Activated CD4-positive, alpha-beta T cell treated with anti-CD3 and anti-CD28 coated beads, Interleukin-2, amount 10 ng/mL, durations not matched to agents 7 days and 5 days (primary cell): ENCODE measurements at regions not wholly inside any gene's neighbourhood (a gene's known extent, or its start where the extent isn't known, plus 50 kb on each side); places are given as distances from the start of the nearest gene placed in this dataset.

Source experiments
- CTCF ChIA-PET: fragments of 350-600 bp; sonication (Branson Sonifier 250); formaldehyde crosslinking; loops from one replicate; lab custom pipeline; 2021; ENCODE audit warnings: antibody characterized with exemption; lab: Charles Lee
- POLR2A ChIA-PET: fragments of 350-600 bp; sonication (Branson Sonifier 250); formaldehyde crosslinking; loops from one replicate; lab custom pipeline; 2021; ENCODE audit warnings: antibody characterized with exemption; lab: Charles Lee
- DNase-seq: peaks from one replicate; pipeline ENCODE4 v3.0.0-alpha.2; 2020
- H3K27ac Mint-ChIP-seq: one replicate; pipeline ENCODE4 v1.8.0; 2021; ENCODE audit warnings: mild to moderate bottlenecking, moderate library complexity, mixed read lengths
- H3K27me3 Mint-ChIP-seq: one replicate; pipeline ENCODE4 v1.8.0; 2021; ENCODE audit warnings: mixed read lengths
- H3K36me3 Mint-ChIP-seq: one replicate; pipeline ENCODE4 v1.8.0; 2021; ENCODE audit warnings: low read depth, mixed read lengths
- H3K4me1 Mint-ChIP-seq: one replicate; pipeline ENCODE4 v1.8.0; 2021; ENCODE audit warnings: mixed read lengths
- H3K4me3 Mint-ChIP-seq: one replicate; pipeline ENCODE4 v1.8.0; 2021; ENCODE audit warnings: mild to moderate bottlenecking, moderate library complexity, mixed read lengths
- H3K9me3 Mint-ChIP-seq: one replicate; pipeline ENCODE4 v1.8.0; 2021; ENCODE audit warnings: mixed read lengths

DNA sequence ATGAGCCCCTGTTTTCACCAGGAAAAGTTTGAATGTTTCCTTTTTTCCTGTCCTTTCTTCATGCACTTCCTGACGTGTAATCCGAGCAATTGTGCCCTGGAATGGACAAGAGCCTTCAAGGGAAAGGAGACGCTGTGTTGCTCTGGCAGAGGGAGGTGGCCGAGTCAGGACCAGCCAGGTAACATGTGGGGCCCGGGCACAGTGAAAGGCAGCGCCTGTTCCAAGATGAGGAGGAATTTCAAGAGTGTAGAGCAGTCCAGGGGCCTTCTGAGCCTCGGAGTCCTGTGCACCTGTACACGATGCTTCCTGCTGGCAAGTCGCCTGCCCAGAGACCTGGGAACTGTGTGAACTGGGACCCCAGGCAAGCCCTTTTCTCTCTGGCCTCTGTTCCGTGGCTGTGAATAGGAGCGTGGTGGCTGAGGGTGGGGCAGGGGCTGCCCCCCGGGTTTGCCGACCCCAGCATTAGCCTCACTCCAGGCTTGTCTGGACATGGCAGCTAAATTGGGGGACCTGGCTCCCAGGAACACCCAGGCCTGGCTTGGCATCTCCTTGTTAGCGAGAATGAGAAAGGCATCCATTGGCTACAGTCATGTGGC lies 92.0 kb downstream of the MYEOV start:
- Mint-ChIP-seq H3K4me3 (no peak overlapping the region), H3K9me3 (peaks cover 25% of the 10 kb centered on the region), H3K36me3 (no peaks in the 10 kb centered on the region), H3K27me3 (no peaks in the 10 kb centered on the region), H3K4me1 (no peaks in the 10 kb centered on the region), H3K27ac (no peak overlapping the region)
- no peak for DNase-seq
- CTCF ChIA-PET = interaction anchor here (1.3 kb wide), 1 partner anchor 25 kb away, joined by 3 read pairs; no protein-coding TSS in a partner anchor
- POLR2A ChIA-PET = no interaction called here

DNA sequence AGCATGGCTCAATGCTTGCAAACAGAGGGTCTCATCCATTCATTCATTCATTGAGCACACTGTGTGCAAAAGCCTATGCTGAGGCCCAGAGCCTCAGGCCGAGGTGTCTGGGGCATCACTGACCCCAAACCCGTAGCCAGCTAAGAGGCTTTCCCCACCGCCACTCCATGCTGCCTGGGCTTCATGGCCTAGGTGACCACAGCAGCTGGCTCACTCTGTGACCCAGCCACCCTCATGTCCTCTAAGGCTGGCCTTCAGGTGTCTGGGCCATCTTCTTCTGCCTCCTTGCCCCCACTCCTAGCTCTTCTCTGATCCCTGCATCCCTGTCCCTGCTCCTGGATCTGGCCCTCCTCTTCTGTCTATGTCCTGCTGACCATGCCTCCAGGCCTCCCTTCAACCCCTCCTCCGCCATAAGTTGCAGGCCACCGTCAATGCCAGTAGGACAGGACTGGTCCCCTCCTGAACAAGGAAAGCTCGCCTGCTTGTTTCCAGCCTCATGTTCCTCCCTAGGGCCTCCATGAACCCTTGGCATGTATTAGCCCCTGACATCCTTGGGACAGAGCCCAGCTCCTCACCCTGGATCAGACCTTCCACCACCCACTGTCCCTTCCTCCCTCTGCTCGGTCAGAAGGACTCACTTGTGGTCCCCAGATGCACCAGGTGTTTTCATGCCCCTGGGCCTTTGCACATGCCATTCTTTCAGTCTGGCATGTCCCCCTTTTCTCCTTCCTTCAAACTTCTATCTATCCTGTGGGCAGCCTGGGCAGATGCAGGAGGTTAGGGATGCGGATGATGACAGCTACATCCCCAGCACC lies 92.8 kb downstream of the MYEOV start:
- H3K9me3 Mint-ChIP-seq = peaks cover 25% of the 10 kb centered on the region
- H3K36me3 Mint-ChIP-seq = no peaks in the 10 kb centered on the region
- CTCF ChIA-PET = interaction anchor here (1.2 to 1.3 kb wide), 2 partner anchors 20 to 24 kb away, joined by 3 read pairs; no protein-coding TSS in a partner anchor
- no peaks in the 10 kb centered on the region for H3K27me3 Mint-ChIP-seq
- no peak overlapping the region for H3K27ac Mint-ChIP-seq
- POLR2A ChIA-PET = no interaction called here
- no peak overlapping the region for H3K4me3 Mint-ChIP-seq
- H3K4me1 Mint-ChIP-seq = no peaks in the 10 kb centered on the region
- DNase-seq = no peak

DNA sequence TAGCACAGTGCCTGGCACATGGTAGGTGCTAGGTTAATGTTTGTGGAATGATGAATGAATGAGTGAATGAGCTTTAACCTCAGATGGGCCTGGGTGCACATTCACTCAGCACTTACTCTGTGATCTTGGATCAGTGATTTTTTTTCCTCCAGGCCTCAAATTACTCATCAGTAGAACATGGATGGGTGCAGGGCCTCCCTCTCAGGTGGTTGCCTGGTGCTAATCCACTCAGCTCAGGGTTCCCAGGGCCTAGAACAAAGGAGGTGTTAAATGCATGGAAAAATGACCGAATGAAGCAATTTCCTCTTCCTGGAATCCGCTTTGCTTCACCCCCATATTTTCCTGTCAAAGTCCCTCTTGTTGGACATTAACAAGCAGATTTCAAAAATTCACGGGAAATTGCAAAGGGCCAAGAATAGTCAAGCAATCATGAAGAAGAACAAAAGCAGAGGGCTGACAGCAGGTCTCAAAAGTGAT lies 93.5 kb downstream of the MYEOV start:
- Mint-ChIP-seq H3K4me3 (no peak overlapping the region), H3K27ac (no peak overlapping the region), H3K36me3 (no peaks in the 10 kb centered on the region), H3K4me1 (no peaks in the 10 kb centered on the region), H3K9me3 (peaks cover 25% of the 10 kb centered on the region), H3K27me3 (no peaks in the 10 kb centered on the region)
- no peak for DNase-seq
- ChIA-PET CTCF (interaction anchor here (1.2 to 1.3 kb wide), 2 partner anchors 20 to 23 kb away, joined by 3 read pairs; no protein-coding TSS in a partner anchor), POLR2A (no interaction called here)

DNA sequence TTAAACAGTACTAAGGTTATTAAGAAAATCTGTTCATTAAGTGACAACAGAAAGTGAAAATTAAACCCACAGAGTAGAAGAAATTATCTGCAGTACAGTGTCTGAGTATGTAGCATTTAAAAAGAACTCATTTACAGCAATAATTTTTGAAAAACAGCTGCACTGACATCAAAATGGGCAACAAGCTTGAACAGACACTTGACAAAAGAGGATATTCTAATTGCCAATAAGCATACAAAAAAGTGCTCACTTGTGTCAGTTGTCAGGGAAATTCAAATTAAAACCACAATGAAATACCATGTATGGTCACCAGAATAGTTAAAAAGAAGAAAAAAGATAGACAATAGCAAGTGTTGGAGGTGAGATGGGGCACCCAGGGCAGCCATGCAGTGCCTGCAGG lies 93.3 kb upstream of the LINC01488 start:
- no peak for DNase-seq
- Mint-ChIP-seq H3K4me3 (no peak overlapping the region), H3K9me3 (peaks cover 25% of the 10 kb centered on the region), H3K4me1 (no peaks in the 10 kb centered on the region), H3K27ac (no peak overlapping the region), H3K36me3 (no peaks in the 10 kb centered on the region), H3K27me3 (no peaks in the 10 kb centered on the region)
- ChIA-PET CTCF (no interaction called here), POLR2A (no interaction called here)

DNA sequence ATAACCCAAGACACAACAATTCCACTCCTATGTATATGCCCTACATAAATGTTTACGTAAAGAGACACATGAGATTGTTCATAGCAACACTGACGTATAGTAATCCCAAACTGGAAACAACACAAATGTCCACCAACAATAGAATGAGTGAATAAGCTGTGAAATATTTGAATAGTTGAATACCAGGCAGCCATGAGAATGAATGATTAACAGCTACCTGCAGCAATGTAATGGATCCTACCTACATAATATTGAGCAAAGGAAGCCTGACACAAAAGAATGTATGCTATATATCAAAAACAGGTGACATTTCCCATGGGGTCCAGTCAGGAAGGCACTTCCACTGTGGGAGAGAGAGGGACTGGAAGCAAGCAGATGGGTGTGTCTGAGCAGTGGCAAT lies 92.8 kb upstream of the LINC01488 start:
- no peaks in the 10 kb centered on the region for H3K4me1 Mint-ChIP-seq
- H3K9me3 Mint-ChIP-seq = peaks cover 25% of the 10 kb centered on the region
- H3K27me3 Mint-ChIP-seq = no peaks in the 10 kb centered on the region
- H3K27ac Mint-ChIP-seq = no peak overlapping the region
- H3K4me3 Mint-ChIP-seq = no peak overlapping the region
- DNase-seq = no peak
- ChIA-PET CTCF (no interaction called here), POLR2A (no interaction called here)
- no peaks in the 10 kb centered on the region for H3K36me3 Mint-ChIP-seq

DNA sequence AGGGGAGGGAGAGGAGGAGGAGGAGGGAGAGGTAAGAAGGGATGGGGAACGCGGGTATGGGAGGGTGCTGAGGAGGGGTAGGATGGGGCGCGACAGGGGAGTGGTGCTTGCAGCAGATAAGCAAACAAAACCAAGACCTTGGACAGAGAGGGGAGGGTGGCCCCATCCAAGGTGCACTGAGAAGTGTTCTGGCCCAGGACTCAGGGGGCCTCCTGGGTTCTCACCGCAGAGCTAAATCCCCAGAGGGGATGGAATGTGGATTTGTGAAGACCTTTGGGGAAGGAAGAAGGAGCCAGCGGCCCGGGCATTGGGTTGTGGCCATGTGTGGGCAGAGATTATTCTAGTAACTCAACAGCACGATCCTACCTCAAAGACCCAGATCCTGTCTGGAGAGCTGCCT lies 90.9 kb upstream of the LINC01488 start:
- ChIA-PET CTCF (no interaction called here), POLR2A (no interaction called here)
- DNase-seq = no peak
- no peaks in the 10 kb centered on the region for H3K36me3 Mint-ChIP-seq
- H3K27ac Mint-ChIP-seq = no peak overlapping the region
- H3K4me3 Mint-ChIP-seq = no peak overlapping the region
- H3K27me3 Mint-ChIP-seq = no peaks in the 10 kb centered on the region
- peaks cover 25% of the 10 kb centered on the region for H3K9me3 Mint-ChIP-seq
- H3K4me1 Mint-ChIP-seq = no peaks in the 10 kb centered on the region

DNA sequence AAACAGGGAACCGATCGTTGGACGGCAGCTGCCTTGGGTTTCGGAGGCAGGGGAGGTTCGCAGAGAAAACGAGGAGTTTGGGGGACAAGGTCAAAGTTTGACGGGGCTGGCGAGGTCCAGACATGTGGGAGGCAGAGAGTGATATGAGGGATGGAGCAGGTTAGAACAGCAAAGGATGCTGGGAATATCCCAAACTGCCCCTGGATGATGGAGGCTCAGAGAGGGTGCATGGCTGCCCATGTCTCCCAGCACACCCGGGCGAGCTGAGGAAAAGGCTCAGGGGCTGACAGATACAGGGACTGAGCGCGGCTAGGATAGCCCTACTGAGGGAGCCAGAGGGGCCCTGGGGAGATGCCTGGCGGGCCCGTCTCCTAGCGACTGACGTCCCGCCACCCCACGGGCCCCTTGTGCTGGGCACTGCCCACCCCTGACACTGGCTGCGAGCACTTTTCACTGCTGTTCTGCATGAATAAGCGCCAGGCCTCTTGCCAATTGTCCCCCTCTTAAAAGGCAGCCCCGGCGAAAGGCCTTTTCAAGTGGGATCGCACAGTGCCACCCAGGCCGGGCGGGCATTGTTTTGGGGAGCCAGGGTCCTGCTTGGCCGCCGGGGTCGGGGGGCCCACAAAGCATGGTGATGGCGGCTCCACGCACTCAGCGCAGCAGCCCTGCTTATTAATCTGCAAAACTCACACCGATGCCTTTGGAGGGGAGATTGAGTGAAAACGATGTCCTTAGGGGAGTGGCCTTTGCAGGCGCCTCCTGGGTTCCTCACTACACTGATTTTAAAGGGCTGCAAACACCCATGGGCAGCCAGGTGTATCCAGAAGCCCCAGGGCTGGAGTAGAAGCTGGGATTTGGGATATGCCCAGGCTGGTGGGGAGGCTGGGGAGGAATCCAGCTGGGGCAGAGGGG lies 90.0 kb upstream of the LINC01488 start:
- Mint-ChIP-seq H3K4me3 (no peak overlapping the region), H3K36me3 (no peaks in the 10 kb centered on the region), H3K9me3 (peaks cover 25% of the 10 kb centered on the region), H3K4me1 (no peaks in the 10 kb centered on the region), H3K27me3 (no peaks in the 10 kb centered on the region), H3K27ac (no peak overlapping the region)
- no peak for DNase-seq
- ChIA-PET POLR2A (no interaction called here), CTCF (interaction anchor here (0.6 kb wide), 1 partner anchor 17 kb away, joined by 3 read pairs; no protein-coding TSS in a partner anchor)

DNA sequence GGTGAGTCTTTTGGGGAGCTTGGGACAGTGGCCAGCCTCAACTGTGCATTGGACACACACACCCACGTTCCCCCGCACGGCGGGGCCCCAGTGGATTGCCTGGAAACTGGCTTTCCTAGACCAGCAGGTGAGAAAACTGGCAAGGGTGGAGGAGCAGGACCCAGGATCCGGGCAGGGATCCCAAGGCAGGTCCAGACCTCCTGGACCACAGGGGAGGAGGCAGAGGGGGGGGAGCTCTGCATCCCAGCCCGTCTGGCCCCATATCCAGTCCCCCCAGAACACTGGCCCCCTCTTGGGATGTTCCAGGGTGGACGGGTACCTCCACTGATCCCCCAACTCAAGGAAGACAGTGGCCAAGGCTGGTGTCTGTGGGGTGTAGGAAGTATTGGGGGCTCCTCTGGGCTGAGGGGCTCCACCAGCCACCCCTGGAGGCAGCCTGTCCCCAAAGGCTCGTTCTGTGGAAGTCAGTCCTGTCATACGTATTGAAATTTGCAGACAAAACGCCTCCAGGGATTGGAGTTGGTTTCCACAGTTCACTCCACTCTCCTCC lies 89.3 kb upstream of the LINC01488 start:
- Mint-ChIP-seq H3K27me3 (no peaks in the 10 kb centered on the region), H3K27ac (no peak overlapping the region), H3K36me3 (no peaks in the 10 kb centered on the region), H3K9me3 (peaks cover 24% of the 10 kb centered on the region), H3K4me1 (no peaks in the 10 kb centered on the region), H3K4me3 (no peak overlapping the region)
- POLR2A ChIA-PET = no interaction called here
- DNase-seq = no peak
- CTCF ChIA-PET = interaction anchor here (0.6 kb wide), 1 partner anchor 18 kb away, joined by 3 read pairs; no protein-coding TSS in a partner anchor

DNA sequence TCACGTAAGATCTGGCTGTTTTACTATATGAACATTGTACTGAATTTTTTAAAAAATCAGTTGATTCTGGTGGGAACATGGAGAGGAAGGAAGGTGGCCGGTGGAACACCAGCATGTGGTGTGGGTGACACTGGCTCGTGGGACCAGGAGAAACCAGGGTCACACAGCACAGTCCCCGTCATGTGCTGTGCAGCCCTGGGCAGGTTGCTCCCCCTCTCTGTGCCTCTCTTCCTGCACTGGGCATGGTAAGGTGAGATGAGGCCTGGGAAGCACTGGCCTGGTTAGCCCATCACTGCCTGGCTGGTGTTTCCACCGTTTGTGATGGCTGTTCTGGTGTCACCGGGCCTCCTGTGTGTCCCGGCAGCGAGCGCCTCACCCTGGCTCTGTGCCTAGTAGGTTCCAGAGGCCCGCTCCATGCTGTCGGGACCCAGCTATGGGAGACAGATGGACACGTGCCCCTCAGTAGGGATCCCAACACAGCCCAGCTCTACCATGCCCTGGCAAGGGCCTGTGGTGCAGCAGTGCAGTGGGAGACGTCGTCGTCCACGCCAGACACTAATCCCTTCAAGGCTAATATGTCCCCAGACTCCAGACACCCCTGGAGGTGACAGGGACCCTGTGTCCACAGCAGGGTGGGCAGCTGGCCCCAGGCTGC lies 88.2 kb upstream of the LINC01488 start:
- Mint-ChIP-seq H3K27me3 (no peaks in the 10 kb centered on the region), H3K4me1 (no peaks in the 10 kb centered on the region), H3K9me3 (peaks cover 13% of the 10 kb centered on the region), H3K27ac (no peak overlapping the region), H3K4me3 (no peak overlapping the region), H3K36me3 (no peaks in the 10 kb centered on the region)
- no peak for DNase-seq
- POLR2A ChIA-PET = no interaction called here
- CTCF ChIA-PET = interaction anchor here (0.6 kb wide), 1 partner anchor 96 kb away, joined by 3 read pairs; no protein-coding TSS in a partner anchor

DNA sequence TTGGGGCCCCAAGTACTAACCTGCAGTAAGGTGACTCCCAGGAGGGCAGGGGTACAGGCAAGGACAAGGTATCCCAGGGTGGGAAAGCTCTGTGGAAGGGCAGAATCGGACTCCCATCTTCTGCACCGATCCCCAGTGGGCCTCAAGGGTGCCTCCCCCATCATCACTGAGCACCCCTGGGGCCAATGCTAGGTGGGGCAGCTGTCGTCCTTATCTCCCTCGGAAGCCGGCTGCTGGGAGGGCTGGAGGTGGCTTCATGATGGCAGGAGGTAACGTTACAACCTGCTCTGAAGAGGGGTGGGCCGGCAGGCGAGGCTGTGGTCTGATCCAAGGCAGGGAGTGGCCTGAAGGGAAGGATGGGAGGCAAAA lies 87.6 kb upstream of the LINC01488 start:
- CTCF ChIA-PET = interaction anchor here (0.6 kb wide), 1 partner anchor 97 kb away, joined by 3 read pairs; no protein-coding TSS in a partner anchor
- Mint-ChIP-seq H3K4me1 (no peaks in the 10 kb centered on the region), H3K27ac (no peak overlapping the region), H3K27me3 (no peaks in the 10 kb centered on the region), H3K36me3 (no peaks in the 10 kb centered on the region), H3K4me3 (no peak overlapping the region), H3K9me3 (peaks cover 8% of the 10 kb centered on the region)
- POLR2A ChIA-PET = no interaction called here
- DNase-seq = no peak

DNA sequence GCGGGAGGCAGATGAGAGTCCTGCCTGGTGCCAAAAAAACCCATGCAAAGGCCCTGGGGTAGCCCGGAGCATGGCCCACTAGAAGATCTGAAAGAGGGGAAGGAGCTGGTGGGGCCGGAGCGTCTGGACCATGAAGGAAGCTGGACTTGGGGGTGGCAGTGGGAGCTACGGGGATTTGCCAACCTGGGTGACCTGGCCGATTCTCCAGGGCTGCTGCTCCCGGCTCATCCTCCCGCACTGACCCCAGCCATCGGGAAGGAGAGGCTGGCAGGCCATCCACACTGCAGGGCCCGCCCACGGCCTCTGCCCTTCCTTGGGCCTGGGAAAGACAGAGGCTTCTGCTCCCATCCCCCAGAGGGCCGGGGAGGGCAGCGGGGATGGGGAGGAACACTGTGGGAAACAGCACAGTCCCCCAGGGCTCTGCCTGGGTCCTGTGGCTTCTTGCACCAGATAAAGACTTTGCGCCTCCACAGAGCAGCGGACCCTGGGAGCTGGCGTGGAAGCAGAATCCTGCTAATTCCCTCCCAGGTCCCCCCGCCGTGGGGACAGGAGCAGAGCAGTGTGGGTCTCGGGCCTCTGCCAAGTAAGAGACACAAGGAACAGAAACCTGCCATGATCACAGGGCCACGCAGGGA lies 87.1 kb upstream of the LINC01488 start:
- Mint-ChIP-seq H3K9me3 (peaks cover 3% of the 10 kb centered on the region), H3K4me3 (no peak overlapping the region), H3K27ac (peak overlapping the region; percentile 36), H3K4me1 (no peaks in the 10 kb centered on the region), H3K27me3 (no peaks in the 10 kb centered on the region), H3K36me3 (no peaks in the 10 kb centered on the region)
- ChIA-PET CTCF (no interaction called here), POLR2A (no interaction called here)
- no peak for DNase-seq

DNA sequence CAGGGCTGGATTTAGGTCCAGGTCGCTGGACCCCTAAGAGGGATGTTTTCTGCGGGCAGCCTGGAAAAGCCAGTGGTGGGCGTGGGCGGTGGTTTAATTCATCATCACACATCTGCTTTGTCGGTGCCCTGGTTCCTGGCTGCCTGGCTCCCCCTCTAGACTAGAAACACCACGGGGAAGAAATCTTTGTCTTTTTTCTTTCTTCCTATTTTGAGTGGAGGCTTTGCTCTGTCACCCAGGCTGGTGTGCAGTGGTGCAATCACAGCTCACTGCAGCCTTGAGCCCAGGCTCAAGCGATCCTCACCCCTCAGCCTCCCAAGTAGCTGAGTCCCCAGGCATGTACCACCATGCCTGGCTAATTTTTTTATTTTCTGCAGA lies 86.6 kb upstream of the LINC01488 start:
- POLR2A ChIA-PET = no interaction called here
- no peak for DNase-seq
- peak overlapping the region; percentile 36 for H3K27ac Mint-ChIP-seq

More for the DNA sequence above, 86.6 kb upstream of the LINC01488 start:
- Mint-ChIP-seq H3K4me3 (no peak overlapping the region), H3K4me1 (no peaks in the 10 kb centered on the region), H3K36me3 (no peaks in the 10 kb centered on the region), H3K9me3 (peaks cover 3% of the 10 kb centered on the region), H3K27me3 (no peaks in the 10 kb centered on the region)
- CTCF ChIA-PET = no interaction called here
